HG03095 (cell line): ENCODE measurements at regions not wholly inside any gene's neighbourhood (a gene's known extent, or its start where the extent isn't known, plus 50 kb on each side); places are given as distances from the start of the nearest gene placed in this dataset.
A peak's percentile ranks its signal among the peaks of the same experiment; 100 is the strongest.

Experiments used
- ATAC-seq: cut with Tn5 transposase; IDR thresholded peaks from one replicate; pipeline ENCODE4 v1.9.1; 2021; ENCODE audit warnings: moderate library complexity; ENCODE audit not compliant: unreplicated experiment

- ATAC-seq = no peak
Measured at GRCh38 chr2:181332044-181332605, 125.1 kb upstream of the ITGA4 start.

- no peak for ATAC-seq
Measured at GRCh38 chr2:181334158-181334826, 122.9 kb upstream of the ITGA4 start.

- ATAC-seq = no peak
Measured at GRCh38 chr2:181340891-181341290, 116.3 kb upstream of the ITGA4 start.

DNA sequence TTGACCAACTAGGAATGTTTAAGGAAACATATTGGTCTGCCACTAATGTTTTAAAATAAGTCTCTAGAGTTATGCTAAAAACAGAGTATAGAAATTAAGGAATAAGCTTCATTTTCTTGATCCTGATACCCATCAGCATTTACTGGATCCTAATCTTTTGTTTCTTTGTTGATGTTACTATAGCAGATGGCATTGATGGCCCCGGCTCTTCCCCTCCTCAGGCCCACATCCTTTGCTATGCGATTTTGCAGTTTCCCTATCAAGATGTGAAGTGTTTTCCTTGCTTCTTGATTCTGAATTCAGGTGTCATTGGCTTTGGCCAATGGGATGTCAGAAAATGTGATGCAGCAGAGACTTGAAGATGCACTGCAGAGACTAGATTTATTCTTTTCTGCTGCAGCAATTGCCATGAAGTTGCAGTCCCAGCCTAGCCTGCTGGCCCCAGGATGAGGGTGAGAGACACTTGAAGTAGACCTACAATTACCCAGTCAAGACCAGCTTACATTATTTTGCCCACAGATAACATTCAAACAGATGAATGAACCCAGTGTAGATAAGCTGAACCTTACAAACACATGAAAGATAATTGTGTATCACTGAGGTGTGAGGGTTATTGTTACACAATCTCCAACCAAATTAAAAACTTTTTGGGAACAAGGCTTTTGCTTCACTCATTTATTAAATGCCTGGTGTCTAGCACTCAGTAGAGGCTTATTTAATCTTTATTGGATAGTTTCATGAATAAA, 115.2 kb upstream of the ITGA4 start:
- no peak for ATAC-seq

GRCh38 chr2:181348107-181348837, 108.9 kb upstream of the ITGA4 start:
- peak; percentile 84 for ATAC-seq

GRCh38 chr2:181352158-181352557, 105.0 kb upstream of the ITGA4 start:
- peak; percentile 34 for ATAC-seq

DNA sequence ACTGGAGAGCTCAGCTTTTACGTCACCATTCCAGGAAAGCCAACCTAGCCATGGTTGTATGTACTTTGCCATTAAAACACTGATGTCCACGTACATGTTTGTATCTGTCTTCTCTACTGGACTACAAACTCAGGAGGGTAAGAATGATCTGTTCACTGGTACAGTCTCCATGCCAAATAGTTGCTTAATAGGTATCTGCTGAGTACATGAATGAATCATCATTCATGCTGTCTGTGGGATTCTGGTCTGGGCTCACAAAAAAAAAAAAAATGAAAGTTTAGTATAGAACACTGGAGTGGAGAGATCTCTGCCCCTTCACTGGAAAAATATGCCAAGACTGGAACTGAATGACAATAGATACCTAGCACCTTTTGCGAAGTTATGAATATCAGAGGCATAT, 102.6 kb upstream of the ITGA4 start:
- ATAC-seq = no peak

DNA sequence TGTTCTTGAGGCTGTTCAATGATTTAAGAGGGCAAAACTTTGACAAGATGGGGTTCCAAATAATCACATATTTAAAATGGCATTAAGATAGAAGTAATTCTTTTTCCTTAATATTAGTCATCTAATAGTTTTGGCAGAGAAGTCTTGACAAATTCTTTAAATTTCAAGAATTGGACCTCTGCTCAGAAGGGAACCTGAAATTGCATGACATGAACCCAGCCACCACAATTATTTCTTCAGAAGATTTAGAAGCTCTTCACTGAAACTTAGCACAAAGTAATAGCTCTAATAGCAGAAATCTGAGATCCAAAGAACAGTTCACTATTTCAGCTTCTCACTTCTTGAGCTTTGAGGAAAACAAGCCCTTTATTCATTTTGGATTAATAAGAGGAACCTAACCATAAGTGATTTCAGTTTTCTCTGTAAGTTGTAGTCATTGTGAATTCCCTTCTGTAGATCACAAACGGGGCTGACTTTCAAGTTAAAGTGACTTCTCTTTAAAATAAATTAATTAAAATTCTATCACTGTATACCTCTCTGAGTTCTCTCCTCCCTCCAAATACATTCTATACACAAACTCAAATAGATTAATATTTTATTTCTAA, 100.6 kb upstream of the ITGA4 start:
- ATAC-seq = no peak

DNA sequence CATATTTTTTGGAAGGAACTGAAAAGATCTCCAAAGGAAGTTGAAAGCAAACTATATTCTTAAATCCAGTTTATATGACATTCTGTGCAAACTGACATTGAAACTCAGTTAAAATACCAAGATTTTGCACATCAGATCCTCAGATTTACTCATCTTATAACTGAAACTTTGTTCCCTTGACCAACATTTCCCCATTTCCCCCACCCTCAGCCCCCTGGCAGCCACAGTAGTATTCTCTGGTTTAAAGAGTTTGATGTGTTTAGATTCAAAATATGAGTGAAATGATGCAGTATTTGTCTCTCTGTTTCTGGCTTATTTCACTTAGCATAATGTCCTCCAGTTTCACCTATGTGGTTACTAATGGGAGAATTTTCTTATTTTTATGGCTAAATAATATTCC, 99.2 kb upstream of the ITGA4 start:
- ATAC-seq = no peak

GRCh38 chr2:181362561-181362960, 94.6 kb upstream of the ITGA4 start:
- no peak for ATAC-seq

GRCh38 chr2:181363164-181363563, 94.0 kb upstream of the ITGA4 start:
- no peak for ATAC-seq

DNA sequence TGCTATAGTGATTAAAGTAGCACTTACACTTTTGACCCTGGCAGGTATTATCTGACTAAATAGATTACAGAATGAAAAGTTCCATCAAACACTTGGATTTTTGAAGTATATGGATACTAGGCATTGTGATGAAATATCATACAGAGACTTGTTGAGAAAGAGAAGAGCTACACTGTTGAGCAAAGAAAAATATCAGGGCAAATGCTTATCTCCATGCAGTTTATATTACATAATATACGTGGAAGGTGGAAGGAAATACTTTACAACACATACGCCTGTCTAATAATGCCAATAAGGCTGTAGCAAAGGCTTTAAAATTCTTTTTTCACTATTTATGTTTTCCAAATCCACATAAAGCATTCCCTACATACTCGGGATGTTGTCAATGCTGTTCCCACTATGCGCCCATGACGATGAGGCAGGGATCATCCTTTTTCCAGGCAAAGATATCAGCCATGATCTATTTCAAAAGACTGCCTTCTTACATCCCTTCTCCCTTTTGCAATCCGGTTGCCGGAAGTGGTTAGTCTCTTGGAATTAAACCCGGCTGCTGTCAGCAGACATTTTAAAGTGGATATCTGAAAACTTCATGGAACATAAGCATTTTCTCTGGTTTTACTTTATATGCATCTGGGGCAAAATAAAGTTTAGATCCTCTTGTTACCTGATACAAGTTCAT, 92.6 kb upstream of the ITGA4 start:
- no peak for ATAC-seq

DNA sequence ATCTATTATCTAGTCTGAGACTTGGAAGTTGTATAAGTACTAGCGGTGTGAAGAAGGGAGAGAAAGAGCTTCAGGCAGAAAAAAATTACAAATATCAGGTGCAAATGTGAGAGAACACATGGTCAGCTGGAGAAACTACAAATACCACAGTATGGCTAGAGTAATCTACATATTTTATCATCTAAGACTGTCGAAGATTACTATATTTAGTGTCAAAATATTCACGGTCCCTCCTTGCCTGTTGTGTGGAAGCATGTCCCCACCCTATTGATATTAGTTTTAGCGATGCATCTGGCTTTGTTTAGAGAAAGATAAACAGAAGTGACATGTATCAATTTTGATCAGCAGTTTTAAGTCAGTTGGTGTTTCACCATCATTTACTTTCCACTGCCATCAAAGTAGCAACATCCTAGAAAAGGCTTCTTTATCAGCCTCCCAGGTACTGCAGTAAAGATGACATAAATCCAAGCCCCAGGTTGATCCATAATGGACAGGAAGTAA, 90.5 kb upstream of the ITGA4 start:
- ATAC-seq = no peak

GRCh38 chr2:181367411-181367810, 89.8 kb upstream of the ITGA4 start:
- ATAC-seq = no peak

DNA sequence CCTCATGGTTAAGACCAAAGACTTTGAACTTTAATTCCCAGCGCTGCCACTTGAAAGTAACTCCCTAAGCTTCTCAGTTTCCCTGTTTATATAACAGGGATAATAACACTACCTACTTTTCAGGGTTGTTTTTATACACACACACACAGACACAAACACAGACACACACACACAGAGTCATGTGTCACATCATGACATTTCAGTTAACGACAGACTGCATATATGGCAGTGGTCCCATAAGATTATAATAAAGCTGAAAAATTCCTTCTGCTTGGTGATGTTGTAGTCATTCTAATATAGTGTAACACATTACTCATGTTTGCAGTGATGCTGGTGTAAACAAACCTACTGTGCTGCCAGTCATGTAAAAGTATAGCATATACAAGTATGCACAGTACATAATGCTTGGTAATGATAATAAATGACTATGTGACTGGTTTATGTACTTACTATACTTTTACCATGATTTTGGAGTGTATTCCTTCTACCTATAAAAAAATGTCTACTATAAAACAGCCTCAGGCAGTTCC, 89.2 kb upstream of the ITGA4 start:
- ATAC-seq = no peak

DNA sequence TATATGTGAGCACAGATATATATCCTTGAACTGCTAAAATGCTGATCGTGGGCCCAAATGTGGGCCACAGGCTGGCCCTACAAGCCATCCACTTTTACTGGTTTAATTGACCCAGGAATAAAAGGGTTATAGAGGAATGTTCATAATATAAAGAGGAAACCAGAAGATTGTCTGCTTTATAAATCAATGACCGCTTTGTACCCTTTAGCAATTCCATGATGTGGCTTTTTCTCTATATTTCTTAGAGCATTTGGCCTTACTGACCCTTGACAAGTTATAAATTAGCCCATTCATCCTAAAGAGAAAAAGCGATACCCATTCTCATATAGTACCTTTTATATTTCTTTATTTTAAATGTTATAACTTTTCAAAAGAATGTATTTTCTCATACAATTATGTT, 87.1 kb upstream of the ITGA4 start:
- ATAC-seq = no peak

GRCh38 chr2:181371195-181371594, 86.0 kb upstream of the ITGA4 start:
- no peak for ATAC-seq

DNA sequence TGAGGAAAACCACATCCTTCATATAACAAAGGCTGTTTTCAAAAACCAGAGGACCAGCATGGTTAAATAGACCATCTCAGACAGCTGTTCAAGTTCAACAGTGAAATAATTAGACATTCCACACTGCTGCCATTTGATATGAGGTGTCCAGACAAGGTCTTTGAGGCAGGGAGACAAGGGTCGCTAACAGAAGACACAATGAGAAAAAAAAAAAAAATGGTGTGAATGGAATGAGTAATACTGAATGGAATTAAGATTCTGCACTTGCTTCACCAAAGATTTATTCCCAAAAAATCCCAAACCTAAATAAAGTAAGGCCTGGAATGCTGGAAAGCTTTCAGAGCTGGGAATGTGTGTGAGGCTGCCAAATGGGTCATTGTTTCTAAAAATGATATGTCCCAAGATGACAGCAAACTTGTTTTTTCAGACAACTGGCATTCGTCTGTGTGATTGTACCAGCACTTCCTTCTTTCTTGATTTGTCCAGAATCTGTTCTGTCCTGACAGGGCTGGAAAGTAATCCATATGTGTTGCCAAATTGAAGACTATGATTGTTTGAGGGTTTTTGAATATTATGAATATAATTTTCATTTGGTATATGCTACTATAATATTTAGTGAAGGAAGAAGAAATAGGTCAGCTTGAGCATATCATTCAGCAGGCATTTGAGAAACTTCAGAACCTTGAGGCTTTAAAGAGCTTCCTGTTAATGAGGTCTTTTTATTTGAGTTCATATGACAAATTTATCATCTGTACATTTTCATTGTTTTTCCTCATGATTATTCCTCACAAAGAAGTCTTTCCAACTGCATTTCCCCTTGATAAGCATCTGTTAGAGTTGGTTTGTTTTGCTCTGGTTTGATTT, 85.2 kb upstream of the ITGA4 start:
- ATAC-seq = no peak

GRCh38 chr2:181372646-181373040, 84.5 kb upstream of the ITGA4 start:
- ATAC-seq = no peak
